NCI-H2196 (cell line): ENCODE measurements at regions not wholly inside any gene's neighbourhood (a gene's known extent, or its start where the extent isn't known, plus 50 kb on each side); places are given as distances from the start of the nearest gene placed in this dataset.

Experiments
- DNase-seq: peaks from one replicate; lab custom pipeline; 2025; ENCODE audit not compliant: unreplicated experiment; lab: John Stamatoyannopoulos, UW

DNA sequence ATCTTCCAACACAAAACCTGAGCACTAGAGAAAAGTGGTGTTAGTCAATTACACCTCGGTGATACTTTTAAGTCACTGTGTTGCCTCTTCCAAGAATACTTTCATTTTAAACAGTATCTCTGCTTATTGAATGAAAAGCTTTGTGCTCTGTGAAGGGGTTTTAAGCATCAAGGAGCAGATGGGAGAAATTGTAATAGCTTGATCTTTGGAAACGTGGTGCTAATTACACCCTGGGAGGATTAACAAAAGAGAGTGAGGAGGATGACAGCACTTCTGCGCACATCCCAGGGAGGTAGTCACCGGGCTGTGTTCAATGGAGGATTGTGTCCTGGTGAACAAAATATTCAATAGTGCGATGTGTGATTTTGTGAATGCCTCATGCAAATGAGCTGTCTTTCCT is 477.4 kb upstream of the ADAMTS16 start:
- DNase-seq, result no peak

DNA sequence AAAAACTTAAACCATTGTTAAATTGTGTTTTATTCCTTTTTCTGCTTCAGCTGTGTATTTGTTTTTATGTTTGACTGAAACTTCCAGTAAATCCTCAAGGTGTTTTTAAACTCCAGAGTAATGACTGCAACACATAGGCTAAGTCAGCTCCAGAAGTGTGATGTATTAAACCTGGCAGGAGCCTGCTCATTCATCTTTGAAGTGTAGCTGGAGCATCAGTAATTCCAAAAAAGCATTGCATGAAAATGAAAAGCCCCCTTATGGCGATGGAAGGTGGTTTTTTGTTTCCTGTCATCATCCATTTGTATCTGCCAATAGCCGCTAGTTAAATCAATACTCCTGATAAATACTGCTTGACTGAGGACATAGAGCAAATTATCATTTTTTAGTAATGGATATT is 474.2 kb upstream of the ADAMTS16 start:
- DNase-seq, result no peak

DNA sequence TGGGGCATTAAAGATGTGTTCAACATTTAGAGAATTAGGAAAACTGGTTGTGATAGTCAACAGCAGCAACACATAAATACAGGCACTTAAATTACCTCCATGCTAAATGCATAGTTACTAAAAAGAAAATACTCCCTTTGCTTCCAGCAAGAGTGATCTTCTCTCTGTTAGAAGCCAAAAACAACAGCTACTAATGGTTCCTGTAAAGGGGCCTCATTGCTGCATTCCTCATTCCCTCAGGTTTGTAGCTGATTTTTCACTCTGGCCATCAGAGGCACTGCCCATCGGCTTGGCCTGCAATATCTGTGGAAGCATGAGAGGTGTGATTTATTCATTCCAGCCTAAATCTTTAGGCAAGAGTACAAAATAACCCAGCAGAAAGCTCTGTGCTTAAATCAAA is 466.0 kb upstream of the ADAMTS16 start:
- DNase-seq, result no peak

DNA sequence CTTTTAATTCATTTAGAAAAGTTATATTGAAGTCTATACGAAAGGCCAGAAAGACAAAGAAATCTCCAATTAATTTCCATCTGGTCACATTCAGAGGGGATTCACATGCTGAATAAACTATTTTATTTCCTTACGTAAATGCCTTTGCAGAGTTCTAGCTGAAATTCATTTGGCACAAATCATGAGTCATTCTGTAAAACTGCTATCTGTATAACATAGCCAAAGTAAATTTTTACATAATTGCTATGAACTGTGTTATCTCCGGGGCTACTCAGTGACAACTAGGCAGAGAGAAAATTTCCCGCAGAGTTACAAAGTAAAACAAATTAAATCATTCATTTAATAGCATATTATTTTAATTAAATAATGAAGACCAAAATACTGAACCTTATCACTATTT is 463.2 kb upstream of the ADAMTS16 start:
- no peak for DNase-seq

DNA sequence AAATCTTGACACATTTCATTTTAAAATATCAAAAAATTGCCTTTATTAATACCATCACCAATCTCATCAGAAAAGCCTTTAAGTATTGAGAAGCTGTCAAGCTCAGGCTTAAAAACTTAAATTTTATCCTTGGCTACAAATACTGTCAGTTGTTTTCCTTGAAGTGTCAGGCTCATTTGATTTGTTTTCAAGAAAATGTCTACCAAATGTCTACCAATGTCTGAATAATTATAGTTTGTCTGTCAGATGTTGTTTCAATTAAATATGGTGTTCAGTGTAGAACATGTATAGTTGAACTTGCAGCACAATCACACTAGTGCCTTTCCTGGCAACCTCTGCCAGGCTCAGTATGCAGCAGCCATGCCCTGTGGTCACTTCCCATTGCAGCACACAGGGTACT is 455.2 kb upstream of the ADAMTS16 start:
- no peak for DNase-seq

DNA sequence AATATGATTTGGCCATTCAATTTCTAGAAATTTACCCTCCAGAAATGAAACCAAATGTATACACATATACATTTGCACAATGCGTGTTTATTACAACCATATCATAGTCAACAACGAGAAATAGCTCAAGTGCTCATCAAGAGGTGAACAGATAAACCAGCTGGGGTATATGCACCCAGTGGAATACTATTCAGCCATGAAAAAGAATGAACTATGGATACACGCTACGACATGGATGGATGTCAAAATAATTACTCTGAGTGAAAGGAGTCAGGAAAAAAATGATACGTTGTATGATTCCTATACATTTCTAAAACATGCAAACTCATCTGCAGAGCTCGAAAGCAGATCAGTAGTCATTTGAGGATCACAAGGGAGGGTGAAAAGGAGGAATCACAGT is 441.5 kb upstream of the ADAMTS16 start:
- DNase-seq, result no peak

DNA sequence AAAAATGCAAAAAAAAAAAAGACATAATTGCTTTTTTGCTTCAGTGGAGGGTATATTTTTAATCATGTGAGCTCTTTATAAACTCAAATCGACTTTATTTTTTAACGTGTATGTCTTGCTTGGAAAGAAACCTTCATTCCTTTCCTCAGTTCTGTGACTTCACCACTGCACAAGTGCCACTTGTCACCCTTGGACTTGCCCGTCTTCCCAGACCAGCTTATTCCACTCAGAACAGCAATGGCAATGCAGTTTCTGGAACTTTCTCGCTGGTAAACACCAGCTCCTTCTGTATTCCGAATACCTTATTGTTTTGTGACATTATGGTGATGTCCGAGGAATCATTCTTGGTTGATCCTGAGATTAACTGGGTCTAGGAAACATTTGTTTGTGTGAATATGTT is 440.5 kb upstream of the ADAMTS16 start:
- DNase-seq, result no peak

DNA sequence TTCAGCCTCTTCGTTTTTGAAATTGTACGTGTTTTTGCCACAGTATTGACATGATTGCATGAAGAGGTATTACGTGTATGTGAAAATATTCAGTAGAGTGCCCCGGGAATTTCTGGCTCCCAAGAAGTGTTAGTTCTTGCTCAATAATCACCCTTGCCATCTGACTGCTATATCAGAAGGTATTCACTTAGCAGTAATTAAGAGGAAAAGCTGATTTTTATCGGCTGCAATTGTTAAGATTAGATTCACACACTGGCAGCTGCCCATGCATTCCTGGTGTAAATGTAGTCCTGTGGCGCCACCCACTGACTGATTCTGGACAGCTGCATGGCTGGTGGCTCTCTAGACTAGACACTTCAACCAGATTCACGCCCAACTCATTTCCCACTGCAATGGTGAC is 440.1 kb upstream of the ADAMTS16 start:
- DNase-seq, result peak; percentile 40

DNA sequence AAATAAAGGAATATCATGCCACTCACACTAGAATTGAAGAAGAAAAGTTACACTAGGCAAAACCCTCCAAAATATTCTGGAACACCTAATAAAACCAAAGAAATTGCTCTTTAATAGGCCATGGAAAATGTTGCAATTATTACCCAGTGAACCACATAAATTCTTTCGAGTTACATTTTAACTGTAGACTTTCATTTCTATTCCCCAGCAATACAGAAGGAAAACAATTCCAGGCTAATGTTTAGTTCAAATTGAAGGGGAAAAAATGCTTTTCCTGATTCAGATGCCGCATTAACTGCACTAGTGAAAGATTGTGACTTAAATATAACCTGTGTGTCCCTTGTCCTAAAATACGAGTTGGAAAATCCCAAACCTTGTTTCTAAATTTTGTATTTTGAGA is 439.3 kb upstream of the ADAMTS16 start:
- DNase-seq, result no peak

DNA sequence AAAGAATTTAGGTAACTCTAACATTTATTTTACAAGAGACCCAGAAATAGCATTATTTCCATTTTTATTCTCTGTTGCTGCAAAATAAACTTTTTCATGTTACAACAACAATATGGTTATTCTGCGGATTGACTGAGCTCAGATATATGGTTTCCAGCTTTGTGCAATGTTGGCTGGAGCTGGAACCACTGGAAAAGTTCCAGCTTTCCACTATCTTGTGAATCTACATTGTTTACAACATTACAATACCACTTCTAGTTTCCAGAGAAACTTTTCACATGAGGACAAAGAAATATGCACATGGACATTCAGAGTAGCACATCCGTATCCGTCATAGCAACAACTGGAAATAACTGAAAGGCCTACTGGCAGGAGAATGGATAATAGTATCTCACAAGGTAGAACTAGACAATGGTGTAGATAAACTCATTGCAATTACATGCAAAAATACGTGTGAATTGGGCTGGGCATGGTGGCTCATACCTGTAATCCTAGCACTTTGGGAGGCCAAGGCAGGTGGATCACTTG is 436.1 kb upstream of the ADAMTS16 start:
- no peak for DNase-seq

DNA sequence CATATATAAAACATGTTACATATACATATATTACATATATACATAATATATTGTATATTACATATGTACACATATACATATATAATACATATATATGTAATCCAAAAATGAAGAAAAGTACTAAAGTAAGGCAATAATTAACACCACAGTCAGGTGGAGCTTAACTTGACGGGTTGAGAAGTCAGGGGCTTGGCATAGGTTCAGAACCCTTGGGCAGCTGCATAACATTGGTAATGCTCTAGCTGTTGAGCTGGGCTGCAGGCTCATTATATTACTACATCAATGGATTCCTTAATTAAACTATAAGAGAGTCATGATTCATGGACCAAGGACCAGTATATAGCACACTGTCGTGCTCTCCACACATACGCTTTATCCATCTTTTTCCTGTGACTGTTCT is 435.2 kb upstream of the ADAMTS16 start:
- no peak for DNase-seq

DNA sequence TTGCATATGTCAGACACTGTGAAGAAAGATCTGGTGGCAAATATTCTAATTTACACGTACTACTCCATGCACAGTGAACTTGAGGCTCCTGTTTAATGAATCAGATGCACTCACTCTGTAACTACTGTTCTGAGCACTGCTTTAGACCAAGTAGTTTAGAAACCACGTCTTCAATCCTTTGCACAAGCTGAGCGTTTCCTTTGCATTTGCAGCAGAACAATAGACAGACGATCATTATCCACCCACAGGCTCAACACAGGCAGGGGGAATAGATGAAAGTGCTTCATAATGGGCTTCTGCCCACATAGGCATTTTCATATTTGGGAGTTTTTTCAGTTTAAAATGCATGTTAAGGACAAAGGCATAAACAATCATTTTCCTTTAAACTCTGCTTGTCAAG is 423.3 kb upstream of the ADAMTS16 start:
- DNase-seq, result no peak

DNA sequence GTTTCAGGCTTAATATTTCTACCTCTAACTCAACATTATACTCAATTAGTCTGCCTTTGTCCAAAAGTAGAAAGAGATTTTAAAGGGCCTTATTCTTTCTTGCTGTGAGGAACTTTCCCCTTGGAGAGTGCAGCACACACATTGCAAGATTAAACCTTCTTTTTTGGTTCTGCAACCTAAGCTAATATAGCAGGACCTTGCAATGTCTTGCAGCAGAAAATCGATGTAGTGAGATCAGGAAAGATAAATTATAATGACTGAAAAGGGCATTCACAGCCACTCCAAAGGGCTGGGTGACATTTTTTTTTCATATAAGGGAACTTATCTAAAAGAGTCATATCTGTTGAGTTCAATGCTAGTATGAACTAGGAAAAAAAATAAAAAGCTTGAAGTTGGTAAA is 422.7 kb upstream of the ADAMTS16 start:
- DNase-seq, result no peak

DNA sequence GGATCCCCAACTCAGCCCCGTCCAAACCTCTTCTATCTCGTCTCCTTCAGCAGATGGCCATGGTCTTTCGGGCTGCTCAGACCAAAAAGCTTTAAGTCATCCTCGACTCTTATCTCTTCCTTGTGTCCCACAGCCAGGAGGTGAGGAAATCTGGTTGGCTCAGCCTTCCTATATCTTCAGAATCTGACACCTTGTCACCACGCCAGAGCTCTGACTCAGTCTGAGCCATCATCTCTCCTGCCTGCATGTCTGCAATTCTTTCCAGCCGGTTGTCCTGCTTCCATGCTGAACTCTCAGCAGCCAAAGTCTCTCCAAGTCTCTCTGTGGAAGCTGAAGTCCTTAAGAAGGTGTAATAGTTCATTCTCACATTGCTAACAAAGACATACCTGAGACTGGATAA is 419.3 kb upstream of the ADAMTS16 start:
- no peak for DNase-seq

DNA sequence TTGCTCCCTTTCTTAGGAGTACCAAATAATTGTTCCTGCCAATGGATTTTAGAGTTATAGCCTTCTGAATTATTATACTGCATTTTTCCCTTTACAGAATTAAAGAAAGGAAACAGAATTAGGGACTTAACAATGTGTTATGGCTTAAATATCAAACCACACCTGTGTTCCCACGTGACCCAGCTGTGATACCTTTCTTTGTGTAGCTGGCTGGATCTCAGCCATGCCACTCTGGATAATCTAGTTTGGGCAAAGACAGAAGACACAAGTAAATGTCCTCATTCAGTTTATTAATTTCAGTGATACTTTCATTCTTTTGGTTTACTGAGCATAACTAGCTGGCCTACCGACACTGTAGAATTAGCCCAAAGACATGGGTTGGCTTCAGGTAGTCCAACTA is 417.2 kb upstream of the ADAMTS16 start:
- no peak for DNase-seq

DNA sequence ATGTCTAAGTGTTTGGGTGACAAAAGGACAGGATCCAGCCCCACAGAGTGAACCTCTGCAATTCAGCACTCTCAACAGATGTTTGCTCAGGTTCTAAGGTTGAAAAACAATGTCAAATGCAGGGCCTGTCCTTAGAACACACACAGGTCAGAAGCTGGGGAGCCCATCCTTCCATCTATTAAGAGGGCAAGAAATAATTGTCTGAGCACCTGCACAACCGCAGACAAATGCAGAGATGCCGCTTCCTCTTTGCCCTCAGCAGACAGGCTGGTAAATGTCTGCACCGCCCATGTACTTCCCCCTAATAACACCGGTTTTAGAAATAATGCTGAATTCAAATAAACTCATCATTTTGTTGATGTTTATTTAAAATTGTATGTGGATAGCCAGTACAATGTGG is 414.5 kb upstream of the ADAMTS16 start:
- DNase-seq, result no peak

DNA sequence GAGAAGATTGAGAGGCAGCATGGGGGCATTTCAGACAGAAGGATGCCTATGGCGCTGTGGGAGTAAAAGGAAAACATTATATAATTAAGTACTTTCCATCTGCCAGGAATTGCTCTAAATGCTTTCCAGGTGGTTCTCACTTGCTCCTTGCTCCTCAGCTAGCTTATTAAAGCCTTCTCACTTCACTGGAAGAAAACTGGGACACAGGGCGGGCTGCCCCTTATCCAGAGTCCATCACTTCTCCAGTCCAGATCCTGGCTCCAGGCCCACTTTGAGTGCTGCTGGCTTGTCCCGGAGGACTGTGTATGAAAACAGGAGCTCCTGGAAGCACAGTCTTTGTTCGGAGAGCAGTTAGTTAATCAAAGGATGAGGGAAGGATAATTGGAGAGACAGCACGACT is 409.9 kb upstream of the ADAMTS16 start:
- no peak for DNase-seq

DNA sequence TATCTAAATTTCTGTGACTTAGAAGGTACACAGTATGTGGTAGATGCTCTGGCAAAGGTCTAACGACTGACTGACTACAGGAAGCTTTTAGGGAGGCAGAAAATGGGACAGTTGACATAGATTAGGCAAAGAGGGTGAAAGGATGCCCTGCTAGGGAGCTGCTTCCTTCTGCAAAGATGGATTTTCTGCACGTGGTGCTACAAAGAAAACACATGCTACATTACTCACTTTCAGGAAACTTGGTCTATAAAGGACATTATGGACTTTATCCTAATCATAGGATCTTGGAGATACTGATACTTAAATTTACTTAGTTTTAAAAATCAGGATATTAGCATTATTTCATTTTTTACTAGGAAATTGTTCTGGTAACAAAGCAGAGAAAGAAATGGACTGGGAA is 405.8 kb upstream of the ADAMTS16 start:
- DNase-seq, result no peak

DNA sequence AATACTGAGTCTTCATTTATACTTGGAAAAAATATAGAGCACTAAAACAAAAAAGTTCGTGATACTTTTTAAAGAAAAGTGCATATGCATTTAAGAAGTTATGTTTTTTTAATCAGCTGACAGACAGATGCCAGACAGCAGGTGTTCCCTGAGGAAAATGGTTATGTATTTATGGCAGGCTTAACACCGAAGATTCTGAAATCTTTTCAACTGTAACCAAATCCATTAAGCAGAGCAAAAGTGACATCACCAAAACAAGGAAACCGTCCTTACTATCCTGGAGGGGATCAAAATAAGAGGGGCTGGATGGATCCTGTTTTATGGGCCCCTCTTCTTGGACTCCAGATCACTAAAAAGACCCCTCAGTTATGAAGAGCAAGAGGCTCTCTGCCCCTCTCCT is 404.9 kb upstream of the ADAMTS16 start:
- DNase-seq, result no peak

DNA sequence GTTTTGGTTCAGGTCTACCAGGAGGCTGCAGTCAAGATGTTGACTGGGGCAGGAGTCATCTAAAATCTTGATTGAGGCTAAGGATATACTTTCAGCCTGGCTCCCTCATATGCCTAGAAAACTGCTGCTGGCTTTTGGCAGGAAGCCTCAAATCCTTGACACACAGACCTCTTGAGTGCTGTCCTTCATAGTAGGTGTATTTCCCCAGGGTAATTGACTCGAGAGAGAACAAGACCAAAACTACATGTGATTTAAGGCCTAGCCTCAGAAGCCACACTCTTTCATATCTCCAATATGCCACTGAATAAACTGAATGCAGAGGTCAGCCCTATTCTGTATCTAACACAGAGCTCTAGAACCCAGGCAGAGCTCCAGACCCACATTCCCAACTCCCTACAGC is 402.3 kb upstream of the ADAMTS16 start:
- no peak for DNase-seq

DNA sequence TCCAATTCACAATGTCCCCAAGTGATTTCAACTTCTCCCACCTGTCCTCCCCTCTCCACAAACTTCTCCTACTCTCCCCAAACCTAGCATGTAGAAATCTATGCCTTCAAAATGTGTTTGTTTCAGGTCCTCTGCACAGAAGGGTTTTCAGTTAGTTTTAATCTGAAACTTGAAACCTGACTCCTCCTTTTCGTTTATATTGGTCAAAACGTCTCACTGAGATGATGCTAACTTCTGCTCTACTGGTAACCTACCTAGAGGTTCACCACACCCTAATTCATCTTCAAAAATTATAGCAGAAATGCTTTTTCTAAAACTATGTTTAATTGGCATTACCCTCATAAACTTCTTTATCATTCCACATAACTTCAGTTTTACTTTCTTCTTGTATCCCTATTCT is 401.8 kb upstream of the ADAMTS16 start:
- no peak for DNase-seq

DNA sequence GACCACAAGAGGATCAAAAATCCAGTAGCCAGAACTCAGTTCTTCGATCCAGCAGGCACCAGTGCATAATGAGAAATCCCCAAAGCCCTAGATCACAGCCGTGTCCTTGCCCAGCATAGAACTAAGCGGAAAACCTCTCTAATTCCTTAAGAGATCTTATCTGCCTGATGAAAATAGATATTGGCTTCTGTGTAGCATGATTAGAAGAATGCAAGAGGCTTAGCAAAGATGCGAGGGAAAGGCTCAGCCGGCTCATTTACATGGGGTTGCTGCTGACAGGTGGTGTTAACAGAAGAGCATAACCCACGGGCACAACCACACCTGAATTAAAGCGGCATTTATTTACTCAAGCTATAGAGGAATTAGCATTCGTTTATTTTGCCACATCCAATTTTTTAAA is 400.0 kb upstream of the ADAMTS16 start:
- DNase-seq, result no peak

DNA sequence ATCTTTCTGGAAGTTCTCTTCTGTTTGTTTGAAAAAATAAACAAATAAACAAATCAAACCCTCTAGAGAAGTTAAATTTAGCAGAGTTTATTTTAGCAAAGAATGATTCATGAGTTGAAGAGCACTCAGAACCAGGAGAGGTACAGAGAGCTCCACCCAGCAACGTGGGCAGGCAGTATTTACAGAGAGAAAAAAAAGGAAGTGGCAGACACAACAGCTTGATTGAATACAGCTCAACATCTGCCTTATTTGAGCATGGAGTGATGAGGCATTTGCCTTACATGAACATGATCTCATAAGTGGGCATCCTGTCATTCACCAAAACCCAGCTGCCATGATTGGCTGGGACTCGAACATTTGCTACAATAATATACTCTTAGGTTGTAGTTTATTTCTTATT is 381.6 kb upstream of the ADAMTS16 start:
- no peak for DNase-seq

DNA sequence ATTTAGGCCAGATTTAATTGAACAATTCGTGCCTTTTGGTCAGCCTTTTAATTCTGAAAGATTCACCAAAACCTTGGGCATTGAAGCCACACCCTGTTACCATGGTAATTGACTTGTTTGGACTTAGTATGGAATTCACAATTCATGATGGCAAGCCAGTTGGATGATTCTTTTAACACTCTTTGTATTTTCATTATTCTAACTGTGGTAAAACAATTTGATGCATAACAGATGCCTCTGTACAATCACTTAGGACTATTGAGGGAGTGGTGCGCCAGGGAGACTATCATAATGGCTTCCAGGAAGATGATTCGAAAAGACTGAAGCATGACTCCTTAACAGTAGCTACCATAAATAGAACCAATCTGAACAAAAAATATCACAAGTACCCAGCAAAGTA is 381.1 kb upstream of the ADAMTS16 start:
- no peak for DNase-seq
